Esophagus squamous epithelium (tissue), 4 donors: ENCODE measurements at regions not wholly inside any gene's neighbourhood (a gene's known extent, or its start where the extent isn't known, plus 50 kb on each side); places are given as distances from the start of the nearest gene placed in this dataset.

Experiments used
- POLR2A ChIP-seq, 4 donors: fragments of 450-650 bp; IDR thresholded peaks; one replicate each; pipeline ENCODE4 v1.6.1; 2017; ENCODE audit warnings: antibody characterized with exemption in 4 of 4, mild to moderate bottlenecking in 4 of 4, moderate library complexity in 3 of 4
- TF ChIP-seq, protein P1 (sequence below), 6 experiments: fragments of 450-650 bp in 4 of 6; fragments of 200-600 bp in 2 of 6; sonication (generic) in 2 of 6; IDR thresholded peaks; one replicate each; pipeline ENCODE4 v1.5.1; 2016 to 2019; ENCODE audit warnings: antibody characterized with exemption in 6 of 6, mild to moderate bottlenecking in 4 of 6, moderate library complexity in 4 of 6

DNA sequence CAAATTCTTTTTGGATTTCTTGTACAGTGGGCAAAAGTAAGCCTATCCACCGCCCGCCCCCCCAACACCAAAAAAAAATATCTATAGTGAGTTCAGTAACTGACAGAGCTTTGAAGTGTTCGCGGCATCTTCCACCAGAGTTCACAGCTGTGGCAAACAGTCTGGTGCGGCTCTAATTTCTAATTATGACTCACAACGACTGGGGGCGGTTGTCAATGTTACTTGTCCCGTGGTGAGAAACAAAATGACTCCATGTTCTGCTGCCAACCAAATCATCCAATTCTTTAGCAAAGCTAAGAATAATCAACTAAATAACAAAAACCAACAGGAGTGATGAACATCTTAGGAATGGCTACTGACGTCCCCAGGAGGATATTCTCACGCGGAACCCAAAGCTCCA, 392.5 kb upstream of the SALL3 start:
- no peak for TF ChIP-seq POLR2A (IDR thresholded peaks at IDR 0.05)
- TF ChIP-seq, protein P1, sequence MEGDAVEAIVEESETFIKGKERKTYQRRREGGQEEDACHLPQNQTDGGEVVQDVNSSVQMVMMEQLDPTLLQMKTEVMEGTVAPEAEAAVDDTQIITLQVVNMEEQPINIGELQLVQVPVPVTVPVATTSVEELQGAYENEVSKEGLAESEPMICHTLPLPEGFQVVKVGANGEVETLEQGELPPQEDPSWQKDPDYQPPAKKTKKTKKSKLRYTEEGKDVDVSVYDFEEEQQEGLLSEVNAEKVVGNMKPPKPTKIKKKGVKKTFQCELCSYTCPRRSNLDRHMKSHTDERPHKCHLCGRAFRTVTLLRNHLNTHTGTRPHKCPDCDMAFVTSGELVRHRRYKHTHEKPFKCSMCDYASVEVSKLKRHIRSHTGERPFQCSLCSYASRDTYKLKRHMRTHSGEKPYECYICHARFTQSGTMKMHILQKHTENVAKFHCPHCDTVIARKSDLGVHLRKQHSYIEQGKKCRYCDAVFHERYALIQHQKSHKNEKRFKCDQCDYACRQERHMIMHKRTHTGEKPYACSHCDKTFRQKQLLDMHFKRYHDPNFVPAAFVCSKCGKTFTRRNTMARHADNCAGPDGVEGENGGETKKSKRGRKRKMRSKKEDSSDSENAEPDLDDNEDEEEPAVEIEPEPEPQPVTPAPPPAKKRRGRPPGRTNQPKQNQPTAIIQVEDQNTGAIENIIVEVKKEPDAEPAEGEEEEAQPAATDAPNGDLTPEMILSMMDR (IDR thresholded peaks at IDR 0.05), result no peak
